NCI-H1417 (cell line): ENCODE measurements at regions not wholly inside any gene's neighbourhood (a gene's known extent, or its start where the extent isn't known, plus 50 kb on each side); places are given as distances from the start of the nearest gene placed in this dataset.

Experiments
- DNase-seq, 3 experiments: peaks; one replicate each; lab custom pipeline; 2025; lab: John Stamatoyannopoulos, UW

- peak; percentile 65 to 89 (median 86) for DNase-seq
These were observed 206.6 kb upstream of the RFX3 start for GRCh38 chr9:3732077-3733038.

- no peak for DNase-seq
These were observed 204.7 kb upstream of the RFX3 start for GRCh38 chr9:3730511-3730922.

DNA sequence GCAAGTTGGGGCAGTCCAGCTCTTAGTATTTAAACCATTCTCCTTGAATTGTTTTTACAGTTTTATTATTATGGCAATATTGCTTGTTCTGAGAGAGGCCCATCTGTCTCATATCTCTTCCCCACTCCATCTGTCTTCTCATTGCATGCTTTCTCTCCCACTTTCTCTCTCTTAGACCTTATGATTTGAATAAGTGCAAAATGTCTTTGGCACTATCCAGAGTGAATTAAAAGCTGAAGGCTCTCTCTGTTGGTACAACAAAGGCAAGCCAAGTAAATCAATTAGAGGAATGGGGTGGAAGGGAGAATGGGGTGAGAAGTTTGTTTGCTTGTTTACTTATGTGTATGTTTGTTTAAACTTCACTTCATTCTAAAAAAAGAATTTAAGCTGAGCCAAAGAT, 195.3 kb upstream of the RFX3 start:
- DNase-seq = no peak

GRCh38 chr9:3719286-3719685, 193.5 kb upstream of the RFX3 start:
- no peak for DNase-seq

DNA sequence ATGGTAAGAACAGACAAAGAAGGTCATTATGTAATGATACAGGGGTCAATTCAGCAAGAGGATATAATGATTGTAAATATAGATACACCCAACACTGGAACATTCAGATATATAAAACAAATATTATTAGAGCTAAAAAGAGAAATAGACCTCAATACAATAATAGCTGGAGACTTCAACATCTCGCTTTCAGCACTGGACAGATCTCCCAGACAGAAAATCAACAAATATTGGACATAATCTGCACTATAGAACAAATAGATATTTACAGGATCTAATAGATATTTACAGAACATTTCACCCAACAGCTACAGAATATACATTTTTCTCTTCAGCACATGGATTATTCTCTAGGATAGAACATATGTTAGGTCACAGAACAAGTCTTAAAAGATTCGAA, 190.6 kb upstream of the RFX3 start:
- DNase-seq = no peak

GRCh38 chr9:3708751-3709150, 182.9 kb upstream of the RFX3 start:
- peak in 2 of 3 experiments; percentile 50 to 85 for DNase-seq

DNA sequence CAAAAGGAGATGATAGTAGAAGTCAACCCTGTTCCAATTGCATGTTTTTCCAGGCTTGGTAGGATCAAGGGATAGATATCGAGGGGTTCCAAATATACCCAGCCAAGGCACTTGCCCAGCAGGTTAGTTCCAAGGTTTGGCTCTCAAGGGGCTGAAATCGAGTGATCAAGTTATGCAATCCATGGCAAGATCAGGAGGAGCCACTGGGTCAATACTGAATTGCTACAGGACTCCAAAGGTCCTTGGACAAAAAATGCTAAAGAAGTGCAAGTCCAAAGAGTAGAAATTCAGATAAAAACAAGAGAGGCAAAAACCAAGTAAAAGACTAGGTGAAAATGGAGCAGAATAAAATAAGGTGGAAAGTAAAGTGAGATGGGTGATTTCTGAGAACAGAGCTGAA, 179.1 kb upstream of the RFX3 start:
- no peak for DNase-seq

DNA sequence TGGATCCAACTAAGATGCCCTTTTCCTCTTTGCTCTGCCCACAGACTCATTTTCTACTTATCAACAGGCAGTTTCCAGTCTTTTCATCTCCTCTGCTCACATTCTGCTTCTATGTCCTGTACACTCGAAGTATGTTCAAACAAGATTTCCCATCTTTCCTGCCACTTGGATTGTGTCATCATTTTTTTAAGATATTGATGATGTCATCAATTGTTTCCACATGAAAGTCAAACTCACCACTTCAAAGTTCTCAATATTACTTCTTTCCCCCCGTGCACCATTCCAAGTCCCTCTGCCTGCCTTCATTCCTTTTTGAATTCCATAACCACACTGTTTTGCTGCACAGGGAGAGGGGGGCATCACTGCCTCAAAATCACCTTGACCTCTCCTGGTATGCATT, 175.0 kb upstream of the RFX3 start:
- DNase-seq = no peak

DNA sequence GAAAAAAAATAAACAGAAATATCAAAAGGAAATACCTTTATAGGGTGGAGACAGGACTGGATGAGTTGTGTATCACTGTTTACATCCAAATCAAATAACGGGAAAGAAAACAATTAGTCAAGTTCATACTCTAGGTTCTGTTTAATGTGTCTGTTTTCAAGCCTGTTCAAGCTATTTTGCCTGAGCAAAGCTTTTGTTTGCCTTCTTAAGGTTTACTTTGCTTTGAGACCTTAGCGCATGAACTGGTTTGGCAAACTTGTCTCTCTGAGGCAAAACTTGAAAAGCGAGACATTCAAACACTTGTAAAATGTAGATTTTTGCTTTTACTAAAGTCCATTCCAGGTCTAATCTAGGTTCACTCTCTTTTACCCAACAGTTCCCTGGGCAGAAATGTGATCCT, 174.1 kb upstream of the RFX3 start:
- no peak for DNase-seq

GRCh38 chr9:3698531-3698930, 172.7 kb upstream of the RFX3 start:
- peak in 2 of 3 experiments; percentile 12 to 97 for DNase-seq

DNA sequence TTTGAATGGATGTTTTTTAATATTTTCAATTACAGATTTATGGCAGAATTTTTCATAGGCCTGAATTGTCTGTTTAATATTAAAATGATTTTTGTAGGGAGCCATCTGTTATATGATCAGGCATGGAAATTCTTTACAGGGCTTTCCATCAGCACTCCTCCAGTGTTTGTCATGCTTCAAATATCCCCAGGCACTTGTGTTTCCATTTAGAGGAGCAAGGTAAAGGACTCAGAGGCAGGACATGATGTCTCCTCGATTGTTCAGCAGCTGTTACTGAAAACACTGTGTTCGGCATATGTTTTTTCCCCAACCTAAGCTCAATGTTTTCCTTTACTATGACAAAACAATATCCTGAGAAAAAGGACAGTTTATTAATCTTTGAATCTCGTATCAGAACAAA, 172.3 kb upstream of the RFX3 start:
- peak in 2 of 3 experiments; percentile 23 to 93 for DNase-seq

DNA sequence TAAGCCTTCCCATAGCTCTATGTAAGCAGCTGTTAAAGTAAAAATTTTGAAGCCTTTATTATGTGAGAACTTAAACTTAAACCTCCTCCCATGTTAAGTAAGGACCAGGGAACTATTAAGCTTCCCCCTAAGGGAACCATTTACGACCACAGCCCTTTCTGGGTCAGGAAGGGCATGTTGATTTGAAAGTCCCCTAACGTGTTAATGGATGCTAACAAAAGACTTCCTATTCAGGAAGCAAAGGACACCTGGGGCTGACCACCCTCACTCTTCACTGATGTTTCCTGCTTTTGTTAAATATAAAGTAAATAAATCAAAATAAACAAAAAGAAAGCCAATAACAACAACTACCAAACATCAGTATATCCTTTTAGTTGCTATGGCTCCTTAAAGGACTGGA, 170.6 kb upstream of the RFX3 start:
- peak; percentile 22 to 66 (median 59) for DNase-seq

DNA sequence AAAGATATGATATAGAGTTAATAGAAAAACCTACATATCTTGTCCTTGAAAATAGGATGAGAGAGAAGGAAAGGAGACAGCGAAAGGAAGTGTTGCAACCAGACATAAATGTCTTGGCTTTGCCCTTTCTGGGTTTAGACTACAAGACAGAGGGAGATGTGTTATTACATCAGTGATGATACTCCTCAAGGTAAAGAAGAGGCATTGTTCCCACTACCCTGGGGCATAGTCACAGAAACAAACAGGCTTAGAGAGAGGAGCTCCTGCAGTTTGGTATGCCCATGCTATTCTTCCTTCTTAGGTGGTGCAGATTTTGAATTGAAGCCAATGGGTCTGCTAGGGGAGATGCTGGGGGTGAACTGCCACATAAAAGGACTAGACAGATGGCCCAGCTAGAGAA, 166.8 kb upstream of the RFX3 start:
- DNase-seq = no peak

GRCh38 chr9:3689555-3689954, 163.8 kb upstream of the RFX3 start:
- DNase-seq = no peak

- DNase-seq = no peak
These were observed 161.3 kb upstream of the RFX3 start for GRCh38 chr9:3687145-3687544.

DNA sequence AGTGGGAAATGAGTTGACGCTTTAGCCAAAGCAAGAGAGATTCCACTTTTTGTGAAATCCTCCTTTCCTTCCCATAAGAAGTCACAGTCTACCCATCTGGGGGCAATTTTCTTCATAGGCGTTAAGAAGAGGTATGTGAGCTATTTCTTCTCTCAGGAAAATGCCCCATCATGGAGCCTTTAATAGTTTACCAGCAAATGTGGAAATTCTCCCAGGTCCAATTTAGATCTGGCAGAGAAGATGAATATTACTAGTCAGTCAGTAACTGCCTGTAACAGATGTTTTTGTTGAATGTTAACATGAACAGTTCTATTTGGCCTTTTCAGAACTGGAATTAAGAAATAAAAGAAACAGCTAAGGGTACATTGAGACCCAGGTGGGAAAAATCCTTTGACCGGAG, 156.4 kb upstream of the RFX3 start:
- no peak for DNase-seq

- DNase-seq = no peak
These were observed 151.7 kb upstream of the RFX3 start for GRCh38 chr9:3677541-3677940.

DNA sequence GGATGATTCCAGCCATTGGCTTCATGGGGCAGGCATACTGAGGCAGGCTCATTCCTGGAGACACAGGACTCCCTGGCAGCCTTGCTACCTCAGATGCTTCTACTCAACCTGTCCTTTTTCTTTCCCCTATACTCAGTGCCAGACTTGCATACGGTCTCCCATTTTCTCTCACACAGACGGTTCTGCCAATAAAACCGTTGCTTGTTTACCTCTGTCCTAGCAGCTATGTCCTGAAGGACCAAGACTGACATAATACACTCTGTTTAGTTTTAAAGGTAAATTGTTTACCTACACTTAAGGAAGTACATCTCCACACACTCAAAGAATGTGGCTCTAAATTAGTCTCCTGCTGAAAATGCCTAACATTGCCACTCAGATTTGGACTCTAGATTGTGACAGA, 151.0 kb upstream of the RFX3 start:
- DNase-seq = no peak

DNA sequence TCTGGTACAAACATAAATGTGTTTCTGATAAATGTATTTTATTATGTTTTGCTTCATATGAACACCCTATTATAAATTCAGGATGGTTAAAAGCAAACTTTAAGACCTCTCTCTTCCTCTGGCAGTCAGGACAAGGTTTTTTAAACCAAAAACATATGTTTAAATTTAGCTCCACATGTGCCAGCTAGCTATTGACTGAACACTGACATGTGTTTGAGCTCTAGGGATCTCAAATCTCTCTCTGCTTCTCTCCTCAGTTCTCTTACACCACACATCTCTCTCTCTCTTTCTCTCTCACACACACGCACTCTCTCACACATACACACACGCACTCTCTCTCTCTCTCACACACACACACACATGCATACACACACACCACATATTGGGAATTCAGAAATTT, 150.1 kb upstream of the RFX3 start:
- no peak for DNase-seq

GRCh38 chr9:3674561-3674960, 148.8 kb upstream of the RFX3 start:
- no peak for DNase-seq

DNA sequence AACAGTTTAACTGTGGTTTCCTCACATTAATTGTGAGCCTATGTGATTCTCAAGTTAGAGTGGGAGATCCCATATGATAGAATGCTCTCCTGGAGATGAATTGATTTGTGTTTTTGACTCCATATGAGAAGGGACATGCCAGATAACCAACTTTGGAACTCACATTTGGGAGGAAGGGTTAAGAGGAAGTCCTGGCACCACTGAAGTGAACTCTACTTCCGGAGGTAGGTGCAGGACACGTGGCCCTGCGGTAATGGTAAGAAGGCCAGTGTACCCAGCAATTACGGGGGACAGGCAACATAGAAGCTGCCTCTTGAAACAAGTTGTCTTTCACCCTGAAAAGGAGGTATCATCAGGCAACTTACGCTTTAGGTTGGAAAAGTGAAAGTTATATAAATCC, 146.6 kb upstream of the RFX3 start:
- no peak for DNase-seq

- DNase-seq = no peak
These were observed 138.2 kb upstream of the RFX3 start for GRCh38 chr9:3664044-3664443.

DNA sequence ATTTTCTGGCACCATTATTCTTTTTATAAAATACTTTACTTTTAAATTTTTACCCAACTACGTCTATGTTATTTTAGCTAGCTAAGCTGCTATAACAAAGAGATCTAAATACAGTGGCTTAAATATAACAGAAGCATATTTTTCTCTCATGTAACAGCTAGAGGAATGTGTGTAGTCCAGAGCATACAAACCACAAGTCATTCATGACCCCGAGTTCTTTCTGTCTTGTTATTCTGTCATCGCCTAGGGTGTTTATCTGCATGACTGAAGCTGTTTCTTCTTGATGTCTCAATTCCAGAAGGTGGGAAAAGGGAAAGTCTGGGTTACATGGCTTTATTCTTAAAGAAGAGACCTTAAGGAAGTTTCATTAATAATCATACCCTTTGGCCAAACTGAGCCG, 136.9 kb upstream of the RFX3 start:
- DNase-seq = no peak

DNA sequence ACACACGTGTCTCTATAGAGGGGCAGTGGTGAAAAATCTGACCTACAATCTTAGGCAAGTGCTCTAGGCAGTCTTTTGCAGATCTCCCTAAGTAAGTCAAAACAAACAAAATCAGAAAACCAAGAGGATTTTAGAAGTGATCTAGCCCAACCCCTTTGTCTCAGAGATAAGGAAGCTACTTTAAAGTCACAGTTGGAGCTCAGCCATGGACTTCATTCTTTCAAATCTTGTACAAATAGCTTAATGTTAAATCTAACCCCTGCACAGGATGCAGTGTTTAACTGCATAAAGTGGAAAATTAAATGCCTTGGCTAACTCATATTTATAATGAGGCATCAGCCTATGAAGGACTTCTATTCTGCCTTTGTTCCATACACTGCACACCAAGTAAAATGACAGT, 135.1 kb upstream of the RFX3 start:
- no peak for DNase-seq
